HTR-8/SVneo (cell line): ENCODE measurements at regions not wholly inside any gene's neighbourhood (a gene's known extent, or its start where the extent isn't known, plus 50 kb on each side); places are given as distances from the start of the nearest gene placed in this dataset.

Experiments
- DNase-seq: peaks from one replicate; pipeline ENCODE4 v3.0.0; 2011; ENCODE audit warnings: low spot score, mixed read lengths; ENCODE audit not compliant: insufficient read length
- FAIRE-seq: peaks from 2 replicates; lab custom pipeline; 2011; peaks lifted over from hg19 to GRCh38; lab: Jason Lieb, UNC

DNA sequence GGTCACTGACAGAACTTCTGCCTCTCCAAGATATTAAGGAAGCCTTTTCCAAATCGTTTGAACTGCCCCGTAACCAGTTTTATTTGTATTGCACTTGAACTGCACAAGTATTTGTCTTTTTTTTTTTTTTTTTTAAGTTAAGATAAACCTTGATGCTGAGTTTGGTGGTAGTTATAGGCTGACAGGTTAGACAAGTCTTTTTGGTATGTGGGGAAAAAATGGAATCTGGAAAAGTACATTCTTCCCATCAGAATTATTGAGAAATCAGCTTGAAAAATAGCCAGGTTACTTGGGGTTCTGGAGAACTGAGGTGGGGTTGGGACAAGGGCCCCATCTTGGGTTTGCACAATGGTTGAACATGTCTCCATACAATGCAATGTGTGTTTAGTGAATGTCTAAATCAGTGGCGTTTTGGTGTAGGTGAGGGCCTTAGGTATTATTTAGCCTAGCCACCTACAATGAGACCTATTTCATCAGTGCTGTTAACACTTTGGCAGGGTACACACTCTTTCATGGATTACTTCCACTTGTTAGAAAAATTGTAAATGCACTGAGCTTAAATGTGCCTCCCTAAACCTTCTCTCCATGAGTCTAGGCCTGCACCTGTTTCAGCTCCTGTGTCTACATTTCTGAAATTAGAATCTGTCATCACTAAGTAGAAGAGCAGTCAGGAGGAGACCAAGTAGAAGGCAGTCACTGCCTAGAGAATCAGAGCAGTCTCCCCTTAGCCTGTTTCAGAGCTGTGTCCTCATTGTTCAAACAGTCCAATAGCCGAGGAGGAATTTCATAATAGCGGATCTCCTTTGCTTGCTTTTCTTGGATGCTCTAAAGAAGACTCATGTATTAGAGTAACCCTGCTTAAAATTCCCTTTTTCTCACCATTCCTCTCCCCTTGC is 140.0 kb upstream of the HMHB1 start:
- FAIRE-seq = no peak

DNA sequence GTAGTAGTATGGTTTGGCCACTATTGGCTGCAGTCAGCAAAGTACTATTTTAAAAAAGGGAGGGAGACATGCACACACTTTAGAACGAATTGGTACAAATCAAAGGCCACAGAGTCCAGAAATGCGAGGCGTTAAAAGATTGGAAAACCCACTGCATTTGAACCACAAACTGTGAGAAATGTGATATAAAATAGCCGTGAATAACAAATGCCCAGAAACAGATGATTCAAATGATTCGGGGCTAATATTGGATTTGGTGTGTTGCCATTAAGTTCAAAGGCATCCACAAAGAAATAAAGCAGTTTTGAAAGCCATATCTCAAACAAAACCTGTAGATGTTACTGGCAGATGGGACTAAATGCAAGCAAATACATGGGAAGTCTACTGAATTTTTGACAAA is 140.9 kb upstream of the HMHB1 start:
- no peak for DNase-seq
- FAIRE-seq = no peak

More for the DNA sequence above, 140.0 kb upstream of the HMHB1 start:
- no peak for DNase-seq

DNA sequence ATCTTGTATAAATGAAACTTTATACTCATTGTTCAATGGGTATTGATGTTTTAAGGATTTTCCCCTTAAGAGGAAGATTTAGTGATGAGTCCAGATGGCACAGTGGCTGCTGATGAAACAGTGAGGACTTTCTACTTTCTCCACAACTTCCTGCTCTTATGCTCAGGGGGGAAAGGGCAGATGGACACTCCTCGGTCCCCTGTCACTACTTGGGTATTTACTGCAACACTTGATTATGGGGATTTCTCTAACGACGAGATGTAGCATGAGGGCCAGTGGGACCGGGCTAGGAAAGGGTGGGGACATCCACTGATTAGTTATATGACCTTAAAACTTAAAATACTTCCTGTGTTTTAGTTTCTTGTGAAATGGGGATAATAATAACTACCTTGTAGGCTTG is 146.1 kb upstream of the HMHB1 start:
- FAIRE-seq (no peak), DNase-seq (no peak)

DNA sequence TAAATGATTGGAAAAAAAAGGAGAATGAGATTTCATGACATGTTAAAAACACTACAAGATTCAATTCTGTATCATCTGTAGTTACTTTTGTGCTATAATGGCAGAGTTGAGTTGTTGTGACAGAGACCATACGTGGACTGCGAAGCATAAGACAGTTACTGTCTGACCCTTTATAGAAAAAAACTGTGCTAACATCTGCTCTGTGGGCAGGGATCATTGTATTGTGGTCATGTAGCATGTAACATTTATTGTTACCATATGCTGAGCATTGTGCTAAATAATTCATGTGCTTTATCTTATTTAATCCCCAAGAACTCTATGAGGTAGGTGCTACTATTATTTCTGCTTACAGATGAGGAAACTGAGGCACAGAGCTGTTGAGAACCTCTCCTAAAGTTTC is 147.3 kb upstream of the HMHB1 start:
- DNase-seq = no peak
- no peak for FAIRE-seq

DNA sequence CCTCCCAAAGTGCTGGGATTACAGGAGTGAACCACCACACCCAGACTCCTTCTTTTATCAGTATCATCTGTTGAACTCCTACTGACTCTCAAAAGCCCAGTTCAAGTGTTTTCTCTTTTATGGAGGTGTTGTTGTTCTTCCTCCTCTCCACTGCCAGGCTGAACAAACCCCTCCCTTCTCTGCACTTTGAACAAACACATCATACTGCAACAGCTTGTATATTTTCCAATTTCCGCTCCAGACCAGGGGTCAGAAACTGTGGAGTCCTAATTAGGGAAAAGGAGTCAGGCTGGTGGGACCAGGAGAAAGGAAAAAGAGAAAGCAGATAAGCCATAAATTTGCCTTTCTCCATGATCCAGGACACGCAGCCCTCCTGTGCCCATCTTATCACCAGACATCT is 148.1 kb upstream of the HMHB1 start:
- FAIRE-seq = no peak
- no peak for DNase-seq

DNA sequence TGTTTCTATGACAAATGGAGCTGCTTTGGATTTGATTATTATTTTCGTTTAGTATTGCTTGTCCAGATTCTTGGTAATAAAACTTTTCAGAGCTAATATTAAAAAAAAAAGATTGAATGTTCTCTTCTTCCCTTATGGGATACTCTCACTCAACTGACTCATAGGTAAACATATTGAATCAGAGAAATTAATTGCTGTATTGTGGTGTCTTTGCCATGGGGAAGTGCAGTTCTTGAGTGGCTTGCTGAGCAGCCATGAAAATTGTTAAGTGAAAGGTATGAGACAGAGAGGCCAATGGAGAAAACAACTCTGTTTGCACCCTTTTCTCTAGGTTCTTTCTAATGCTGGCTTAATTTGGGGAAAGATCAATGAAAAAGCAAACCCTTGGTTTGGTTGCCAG is 149.9 kb upstream of the HMHB1 start:
- no peak for DNase-seq
- FAIRE-seq = no peak

DNA sequence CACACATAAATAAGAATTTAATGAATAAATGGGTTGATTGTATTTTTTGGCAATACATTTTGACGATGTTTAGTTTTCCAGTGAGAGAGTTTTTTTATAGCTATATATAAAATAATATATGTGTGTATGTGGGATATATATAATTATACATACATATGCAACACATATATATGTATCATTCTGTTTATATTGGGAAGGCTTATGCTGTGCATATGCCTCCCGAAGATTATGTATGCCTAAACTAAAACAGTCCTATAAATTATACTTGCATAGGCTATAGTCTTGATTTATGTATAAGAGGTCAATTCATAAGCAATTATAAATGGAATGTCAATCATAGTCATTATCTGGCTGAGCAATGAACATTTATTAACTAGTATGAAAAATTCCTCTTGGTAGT is 151.3 kb upstream of the HMHB1 start:
- DNase-seq = no peak
- no peak for FAIRE-seq

DNA sequence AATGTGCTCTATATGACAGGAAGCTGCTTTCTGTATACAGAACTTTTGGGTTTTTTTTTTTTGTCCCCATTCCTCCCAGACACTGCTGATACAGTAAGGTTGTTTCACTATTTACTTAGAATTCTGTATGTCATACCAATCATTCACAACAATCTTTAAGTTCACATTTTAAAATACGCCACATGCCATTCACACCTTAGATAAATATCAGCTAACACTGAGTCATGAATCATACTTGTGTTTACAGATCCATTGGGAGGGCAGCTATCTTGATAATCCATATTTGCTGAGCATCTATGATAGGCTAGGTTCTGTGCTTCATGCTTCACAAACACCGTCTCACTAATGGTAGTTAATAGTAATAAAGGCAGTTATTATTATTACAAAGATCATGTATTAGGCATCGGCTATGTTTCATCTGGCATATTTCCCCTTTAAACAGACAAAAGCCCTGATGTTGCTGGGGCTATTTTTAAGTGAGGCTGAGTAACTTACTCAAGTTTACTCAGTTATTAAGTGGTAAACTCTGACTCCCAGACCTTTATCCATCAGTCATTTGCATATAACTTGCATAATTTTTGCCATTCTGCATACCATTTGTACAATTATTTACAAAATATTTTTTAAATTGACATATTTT is 152.2 kb upstream of the HMHB1 start:
- DNase-seq (no peak), FAIRE-seq (no peak)

DNA sequence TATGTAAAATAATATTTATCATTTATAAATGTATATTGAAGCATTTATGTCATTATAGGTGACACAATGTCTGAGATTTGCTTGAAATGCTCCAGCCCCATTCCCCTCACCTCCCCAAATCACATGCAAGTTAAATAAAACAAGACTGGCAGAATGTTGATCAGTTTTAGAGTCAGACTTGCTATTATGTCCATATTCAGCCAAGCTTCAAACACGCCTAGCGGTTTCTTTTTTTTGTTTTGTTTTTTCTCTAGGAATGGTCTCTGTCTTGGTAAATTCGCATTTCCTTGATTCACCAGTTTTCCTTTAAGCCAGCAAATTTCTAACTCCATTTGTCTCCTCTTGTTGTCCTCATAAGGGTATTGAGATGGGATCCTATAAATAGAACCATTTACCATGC is 153.0 kb upstream of the HMHB1 start:
- FAIRE-seq (no peak), DNase-seq (no peak)

DNA sequence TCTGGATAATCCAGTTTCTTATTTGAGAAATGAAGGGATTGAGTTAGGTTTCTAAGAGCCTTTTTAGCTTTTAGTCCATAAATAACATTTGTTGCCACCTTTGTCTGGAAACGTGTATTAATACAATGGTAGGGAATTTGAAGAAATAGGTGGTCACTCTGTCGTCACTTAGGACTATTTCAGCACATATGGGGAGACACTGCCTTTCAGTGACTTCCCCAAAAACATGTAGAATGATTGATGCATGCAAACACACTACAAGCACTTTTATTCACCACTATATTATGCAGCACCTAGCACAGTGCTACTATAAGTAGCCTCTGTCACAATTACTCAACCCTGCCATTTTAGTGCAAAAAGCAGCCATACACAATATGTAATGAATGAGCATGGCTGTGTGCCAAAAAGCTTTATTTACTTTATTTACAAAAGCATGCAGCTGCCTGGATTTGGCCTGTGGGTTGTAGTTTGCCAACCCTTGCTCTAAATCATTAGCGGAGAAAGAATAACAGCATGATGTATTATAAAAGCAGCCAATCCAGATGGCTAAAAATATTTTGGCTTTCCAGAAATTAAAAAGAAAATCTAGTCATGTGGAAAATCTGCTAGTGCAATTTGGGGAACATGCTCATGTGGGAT is 154.2 kb upstream of the HMHB1 start:
- DNase-seq (no peak), FAIRE-seq (no peak)

DNA sequence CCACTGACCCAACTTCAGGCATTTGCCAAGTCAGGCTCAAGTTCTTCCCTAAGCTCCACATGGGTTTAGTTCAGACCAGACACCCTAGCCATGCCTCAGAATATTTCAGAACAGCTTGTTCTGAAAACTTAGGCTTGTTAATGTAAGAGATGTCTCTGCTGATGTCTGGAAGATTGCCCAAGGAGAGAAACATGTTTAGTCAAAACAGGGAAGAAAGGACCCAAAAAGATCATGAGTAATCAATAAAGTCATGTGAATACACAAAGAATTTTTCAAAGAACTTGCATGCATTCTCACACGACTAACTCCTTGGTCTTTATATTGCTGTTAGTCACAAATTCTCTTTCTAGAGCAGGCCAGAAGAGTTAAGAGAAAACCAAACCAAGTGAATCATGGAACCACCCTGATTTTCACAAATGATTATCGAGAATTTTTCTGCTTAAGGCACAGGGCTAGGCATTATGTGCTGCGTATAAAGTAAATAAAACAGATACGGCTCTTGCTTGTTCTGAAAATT is 158.1 kb upstream of the HMHB1 start:
- no peak for DNase-seq
- FAIRE-seq = no peak

DNA sequence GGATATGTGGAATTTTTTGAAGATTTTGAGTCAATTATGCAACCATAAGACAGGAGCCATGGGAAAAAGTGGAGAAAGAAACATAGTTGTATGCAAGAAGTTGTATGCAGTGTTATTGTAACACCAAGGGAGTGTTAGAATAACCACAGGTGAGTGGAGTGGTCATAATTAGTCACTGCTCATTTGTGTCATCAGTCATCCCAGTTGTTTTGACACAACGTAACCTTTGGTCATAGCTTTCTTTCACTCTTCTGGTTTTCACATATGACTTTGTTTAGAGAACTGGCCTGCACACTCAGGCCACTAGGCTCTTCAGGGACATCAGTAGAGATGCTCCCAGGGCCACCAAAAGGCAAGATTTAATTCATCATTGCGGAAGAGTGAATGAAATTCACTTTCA is 158.7 kb upstream of the HMHB1 start:
- DNase-seq (no peak), FAIRE-seq (no peak)

DNA sequence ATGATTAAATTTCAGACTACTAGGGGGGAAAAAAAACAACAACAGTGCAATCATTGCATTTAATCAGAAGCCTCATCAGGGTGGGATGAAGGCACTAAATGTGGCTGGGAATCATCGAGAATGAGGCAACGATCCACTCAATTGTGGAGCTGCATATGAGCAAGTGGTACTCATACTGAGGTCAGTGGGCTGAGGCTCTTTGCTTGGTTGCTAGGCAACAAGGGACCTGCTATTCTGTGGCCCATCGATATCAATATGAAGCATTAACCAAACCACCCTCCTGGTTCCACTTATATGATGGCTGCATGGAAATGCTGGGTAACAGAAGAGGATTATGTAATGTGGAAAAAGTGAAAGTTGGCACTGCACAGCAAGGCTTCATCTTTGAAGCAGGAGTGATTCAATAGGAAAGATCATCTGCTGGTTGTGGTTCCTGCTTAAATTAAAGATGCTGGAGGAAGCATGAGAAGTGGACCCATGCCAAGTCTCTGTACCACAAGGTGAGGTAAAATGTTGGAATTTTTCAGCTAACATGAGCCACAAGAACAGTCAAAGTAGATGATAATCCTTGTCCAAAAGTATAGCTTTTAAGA is 159.8 kb upstream of the HMHB1 start:
- FAIRE-seq (no peak), DNase-seq (no peak)

DNA sequence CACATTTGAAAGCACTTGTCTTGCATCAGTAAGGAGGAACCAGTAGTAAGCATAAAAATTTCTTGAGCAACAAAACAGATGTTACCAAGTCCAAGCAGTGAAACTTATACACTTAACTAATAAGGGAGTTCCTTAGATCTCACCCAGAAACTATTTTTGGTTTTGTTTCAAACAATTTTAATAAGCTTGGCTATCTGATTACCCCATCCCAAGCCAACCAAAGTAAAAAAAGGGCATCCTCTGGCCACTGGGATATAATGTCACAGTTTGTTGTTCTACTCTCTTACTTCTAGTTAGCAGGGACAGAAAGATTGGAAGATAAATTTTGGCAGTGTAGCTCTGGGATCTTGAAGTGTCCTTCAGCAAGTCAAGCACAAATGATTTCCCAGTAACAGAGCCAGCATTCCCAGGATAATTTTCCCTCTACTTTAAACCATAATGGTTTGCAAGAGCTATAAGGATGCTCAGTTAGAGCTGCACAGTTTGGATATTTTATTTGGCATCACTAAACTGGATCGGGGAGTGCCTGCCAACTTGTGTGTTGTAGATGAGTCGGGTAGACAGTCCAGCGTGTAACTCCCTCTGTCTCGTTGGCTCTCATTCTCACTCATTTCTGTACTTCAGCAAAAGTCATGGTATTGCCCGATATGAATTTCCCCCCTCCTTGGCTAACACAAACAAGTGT is 161.9 kb upstream of the HMHB1 start:
- DNase-seq (no peak), FAIRE-seq (peak; percentile 16)

DNA sequence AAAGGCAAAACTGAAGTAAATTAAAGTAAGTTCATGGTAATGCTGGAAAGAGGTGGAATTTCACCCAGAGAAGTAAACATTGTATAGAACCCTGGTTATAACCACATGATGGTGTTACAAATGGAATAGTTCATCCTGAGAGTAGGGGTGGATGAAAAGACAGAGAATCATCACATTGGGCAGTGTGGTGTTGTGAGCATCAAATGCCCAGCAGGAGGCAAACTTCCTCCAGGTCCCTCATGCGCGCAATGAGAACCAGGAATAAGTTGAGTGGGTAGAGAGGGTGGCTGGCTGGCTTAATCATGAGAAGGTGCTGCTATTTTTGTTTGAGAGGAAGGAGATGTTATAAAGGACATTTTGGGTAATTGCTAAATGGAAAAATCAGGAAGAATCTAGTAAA is 163.3 kb upstream of the HMHB1 start:
- FAIRE-seq (no peak), DNase-seq (no peak)

DNA sequence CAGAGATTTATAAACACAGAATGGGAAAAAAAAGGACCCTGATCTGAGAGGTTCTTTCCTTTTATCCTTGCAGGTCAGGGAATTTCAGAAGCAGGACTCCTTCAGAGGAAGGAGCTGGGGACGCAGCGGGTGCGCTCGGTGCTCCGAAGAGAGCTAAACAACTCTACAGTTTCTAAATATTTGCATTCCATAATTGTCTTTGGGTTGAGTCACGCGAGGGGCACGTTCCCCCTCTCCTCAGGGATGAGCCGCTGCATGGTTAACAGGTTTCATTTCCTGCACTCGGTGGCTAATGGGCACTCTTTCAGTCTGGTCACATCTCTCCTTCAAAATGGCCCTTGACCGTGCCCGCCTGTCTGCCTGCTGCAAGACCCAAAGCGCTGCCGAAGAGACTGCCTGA is 165.0 kb upstream of the HMHB1 start:
- no peak for FAIRE-seq

DNA sequence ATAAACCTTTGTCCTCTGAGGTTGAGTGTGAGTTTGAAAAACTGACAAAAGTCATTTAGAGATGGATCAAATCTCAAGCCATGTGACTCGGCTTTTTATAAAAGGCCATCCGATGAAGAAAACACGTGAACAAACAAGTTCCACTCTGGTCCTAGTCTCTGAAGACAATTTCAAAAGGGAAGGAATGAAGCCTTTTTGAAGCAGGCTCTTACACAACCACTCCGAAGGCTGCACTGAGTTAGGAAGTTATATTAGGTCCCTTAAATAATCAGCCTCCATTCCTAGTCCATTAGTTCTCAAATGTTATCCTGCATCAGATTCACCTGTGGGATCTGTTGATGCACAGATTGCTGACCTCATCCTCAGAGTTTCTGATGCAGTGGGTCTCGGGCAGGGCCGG is 166.6 kb upstream of the HMHB1 start:
- FAIRE-seq = no peak
- DNase-seq = no peak

More for the DNA sequence above, 165.0 kb upstream of the HMHB1 start:
- DNase-seq = no peak

DNA sequence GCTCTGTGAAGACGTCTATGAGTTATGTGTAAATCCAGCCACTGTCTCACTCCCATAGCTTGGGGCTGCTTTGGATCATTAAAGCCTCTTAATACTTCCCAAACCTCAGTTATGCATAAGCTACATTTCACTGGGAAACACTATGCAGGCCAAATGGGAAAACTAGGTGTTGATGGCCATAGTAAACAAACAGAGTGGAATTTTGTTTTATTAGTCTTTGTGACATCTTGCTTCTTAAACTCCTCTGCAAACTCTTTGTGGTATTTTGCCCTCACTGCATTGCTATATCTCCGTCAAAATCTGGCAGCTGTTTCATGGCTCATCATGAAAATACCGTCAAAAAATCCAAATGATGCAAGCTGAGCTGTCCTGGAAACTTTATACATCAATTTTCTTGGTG is 167.2 kb upstream of the HMHB1 start:
- DNase-seq = no peak
- no peak for FAIRE-seq

DNA sequence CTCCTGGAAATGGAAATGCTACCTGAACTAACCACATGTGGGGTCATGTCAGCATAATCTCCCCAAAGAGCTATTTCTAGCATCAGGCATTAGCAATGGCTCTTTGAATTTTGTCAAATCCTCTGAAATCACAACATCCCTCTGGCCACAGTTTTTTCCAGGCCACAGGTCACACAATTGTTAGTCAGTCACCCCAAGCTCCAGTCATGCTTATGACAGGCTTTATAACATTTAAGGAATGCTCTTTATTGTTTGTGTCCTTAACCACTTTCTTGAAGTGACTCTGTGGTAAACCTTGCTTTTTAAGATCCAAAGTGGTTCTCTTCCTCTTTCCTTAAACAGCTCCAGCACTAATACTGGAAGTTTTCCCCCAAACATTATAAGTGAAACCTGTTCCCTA is 169.2 kb upstream of the HMHB1 start:
- FAIRE-seq = no peak

More for the DNA sequence above, 169.2 kb upstream of the HMHB1 start:
- DNase-seq = no peak
